ENCODE measurements at regions not wholly inside any gene's neighbourhood (a gene's known extent, or its start where the extent isn't known, plus 50 kb on each side); places are given as distances from the start of the nearest gene placed in this dataset.
A peak's percentile ranks its signal among the peaks of the same experiment; 100 is the strongest.
"Not testable (repeated sequence)": the region's sequence is repeated elsewhere in the genome, so short reads cannot be mapped to it uniquely, and the experiment has no call there.

DNA sequence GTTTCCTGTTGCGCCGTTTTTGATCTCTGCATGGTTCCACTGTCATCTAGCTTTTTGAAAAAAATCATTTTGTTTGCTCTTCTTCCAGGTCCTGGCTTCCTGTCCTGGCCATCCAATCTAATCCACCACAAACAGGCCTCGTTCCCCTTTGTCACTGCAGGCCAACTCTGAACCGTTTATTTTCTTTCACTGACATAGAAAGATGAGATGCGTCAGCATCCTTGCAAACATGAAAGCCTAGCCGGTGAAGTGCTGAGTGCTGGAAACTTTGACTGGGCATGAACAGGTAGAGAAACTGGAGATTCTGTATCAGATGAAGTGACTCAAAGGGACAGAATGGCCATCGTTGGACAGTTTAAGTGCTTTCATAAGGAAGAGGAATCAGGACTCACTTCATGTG is 1247.8 kb downstream of the TYW1 start:
- no peak for DNase-seq (ENCODE audit: low spot score)

DNA sequence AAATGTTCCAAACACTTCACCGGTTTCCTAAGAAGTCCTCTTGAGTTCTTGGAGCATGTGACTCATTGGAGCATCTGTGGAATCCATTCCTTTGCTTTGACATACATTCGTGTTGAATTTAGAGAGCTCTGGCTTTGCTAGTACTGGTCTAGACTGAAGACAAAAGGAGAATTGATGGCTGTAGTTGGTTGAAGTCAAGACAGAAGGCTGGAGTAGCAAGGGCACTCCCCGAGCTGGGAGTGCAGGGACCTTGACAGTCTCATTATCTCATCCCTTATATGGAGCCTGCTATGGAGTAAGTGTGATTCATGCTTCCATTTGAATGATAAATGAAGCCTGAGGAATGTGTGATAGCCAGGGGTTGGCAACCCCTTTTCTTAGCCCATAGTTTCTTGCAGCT is 1249.1 kb downstream of the TYW1 start:
- peak; percentile 46 for DNase-seq (ENCODE audit: low spot score)

DNA sequence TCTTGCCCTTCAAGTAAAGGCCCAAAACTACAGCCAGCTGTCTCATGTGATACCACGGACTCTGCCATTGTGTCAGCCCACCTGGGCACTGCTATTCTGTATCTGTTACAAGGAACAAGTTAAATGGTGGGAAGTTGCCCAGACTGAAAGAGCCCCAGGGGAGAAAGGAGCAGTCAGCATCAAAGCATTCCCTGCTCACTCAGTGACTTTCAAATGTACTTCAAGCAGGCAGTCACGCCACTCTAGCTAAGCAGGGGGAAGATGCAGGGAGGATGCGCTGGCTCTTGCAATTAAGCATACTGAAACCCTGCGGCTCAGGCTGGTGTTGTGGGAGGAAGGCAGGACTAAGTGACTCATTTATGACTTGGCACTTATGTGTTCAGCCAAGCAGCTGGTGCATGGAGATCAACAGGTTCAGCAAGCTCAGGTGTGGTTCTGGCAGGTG is 1249.6 kb downstream of the TYW1 start:
- peak; percentile 19 for DNase-seq (ENCODE audit: low spot score)

DNA sequence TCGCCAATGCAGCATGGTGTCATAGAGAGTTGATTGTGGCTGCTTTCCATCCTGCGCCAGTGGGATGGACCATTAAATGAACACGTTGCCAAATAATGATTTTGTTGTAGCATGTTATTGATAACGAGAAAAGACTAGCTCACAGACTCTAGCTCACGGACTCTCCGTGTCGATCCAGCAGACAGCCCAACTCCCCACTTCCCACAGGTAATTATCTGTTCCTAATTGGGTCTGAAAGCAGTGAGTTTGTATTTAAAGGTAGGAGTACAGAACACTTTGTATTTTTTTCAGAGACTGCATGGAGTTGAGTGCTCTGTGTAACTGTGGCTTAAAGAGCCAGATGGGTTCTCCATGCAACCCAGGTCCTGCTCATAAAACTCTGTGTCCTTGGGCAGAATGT is 1250.5 kb downstream of the TYW1 start:
- no peak for DNase-seq (ENCODE audit: low spot score)

DNA sequence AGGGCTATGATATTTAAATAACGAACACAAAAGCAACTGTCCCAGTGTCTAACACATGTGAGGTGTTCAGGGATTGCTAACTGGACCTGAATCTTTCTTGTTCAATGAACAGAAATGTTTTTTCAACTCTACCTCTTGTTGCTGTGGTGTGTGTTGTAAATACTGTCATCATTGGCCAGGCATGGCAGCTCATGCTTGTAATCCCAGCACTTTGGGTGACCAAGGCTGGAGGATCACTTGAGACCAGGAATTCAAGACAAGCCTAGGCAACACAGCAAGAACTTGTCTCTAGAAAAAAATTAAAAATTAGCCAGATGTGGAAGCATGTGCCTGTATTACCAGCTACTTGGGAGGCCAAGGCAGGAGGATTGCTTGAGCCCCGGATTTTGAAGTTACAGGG is 1250.9 kb downstream of the TYW1 start:
- no peak for DNase-seq (ENCODE audit: low spot score)

DNA sequence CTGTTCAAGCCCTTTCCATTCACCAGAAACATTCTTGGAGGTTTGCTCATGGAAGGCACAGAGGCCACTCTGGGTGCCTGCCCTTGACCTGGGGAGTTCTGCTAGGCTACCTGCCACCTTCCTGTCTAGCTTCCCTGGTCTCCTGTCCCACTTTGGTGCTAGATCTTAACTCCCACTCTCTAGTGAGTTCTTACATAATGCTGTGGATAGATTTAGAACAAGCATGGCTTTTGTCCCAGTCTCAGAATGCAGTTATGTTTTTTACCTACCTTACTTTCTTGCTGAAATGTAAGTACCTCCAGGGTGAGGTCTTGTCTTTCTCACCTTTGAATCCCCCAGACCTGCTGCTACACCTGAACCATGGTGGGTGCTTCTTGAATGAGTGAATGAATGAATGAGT is 1252.3 kb downstream of the TYW1 start:
- DNase-seq (ENCODE audit: low spot score) = no peak

DNA sequence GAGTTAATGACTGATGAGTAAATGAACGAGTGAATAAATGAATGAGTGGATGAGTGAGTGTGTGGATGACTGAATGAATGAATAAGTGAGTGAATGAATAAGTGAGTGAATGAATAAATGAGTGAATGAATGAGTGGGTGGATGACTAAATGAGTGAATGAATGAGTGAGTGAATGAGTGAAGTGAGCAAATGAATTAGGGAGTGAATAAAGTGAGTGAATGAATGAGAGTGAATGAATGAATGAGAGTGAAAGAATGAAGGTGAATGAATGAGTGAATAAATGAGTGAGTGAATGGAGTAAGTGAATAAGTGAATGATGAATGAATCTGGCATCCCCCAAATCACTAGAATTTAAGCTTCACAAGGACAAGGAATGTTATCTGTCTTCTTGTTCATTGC is 1253.0 kb downstream of the TYW1 start:
- no peak for DNase-seq (ENCODE audit: low spot score)

DNA sequence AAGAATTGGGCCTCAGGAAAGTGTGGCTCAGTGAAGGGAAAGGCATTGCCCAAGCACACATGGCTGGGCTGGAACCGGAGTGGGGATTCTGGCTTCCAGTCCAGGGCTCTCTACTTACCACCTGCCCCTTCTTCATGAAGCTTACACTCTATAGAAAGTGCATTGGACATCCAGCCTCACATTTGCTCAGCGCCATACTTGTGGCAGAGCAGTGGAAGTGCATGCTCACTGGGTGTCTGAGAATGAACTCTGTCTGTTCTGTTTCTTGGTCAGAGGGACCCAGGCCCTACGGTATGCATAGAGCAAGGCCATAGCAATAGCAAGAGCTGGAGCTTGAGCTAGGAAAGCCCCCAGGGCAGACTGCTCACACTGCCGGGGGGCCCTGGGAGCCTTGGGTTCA is 1253.5 kb downstream of the TYW1 start:
- no peak for DNase-seq (ENCODE audit: low spot score)

DNA sequence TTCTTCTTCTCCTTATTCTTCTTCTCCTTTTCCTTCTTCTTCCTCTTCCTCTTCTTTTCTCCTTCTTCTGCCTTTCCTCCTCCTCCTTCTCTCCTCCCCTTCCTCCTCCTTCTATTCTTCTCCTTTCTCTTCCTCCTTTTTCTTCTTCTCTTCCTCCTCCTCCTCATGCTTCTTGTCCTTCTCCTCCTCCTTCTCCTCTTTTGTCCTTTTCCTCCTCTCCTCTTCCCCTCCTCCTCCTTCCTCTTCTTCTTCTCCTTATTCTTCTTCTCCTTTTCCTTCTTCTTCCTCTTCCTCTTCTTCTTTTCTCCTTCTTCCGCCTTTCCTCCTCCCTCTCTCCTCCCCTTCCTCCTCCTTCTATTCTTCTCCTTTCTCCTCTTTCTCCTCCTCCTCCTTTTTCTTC is 1258.2 kb downstream of the TYW1 start:
- DNase-seq (ENCODE audit: low spot score) = not testable (repeated sequence)

DNA sequence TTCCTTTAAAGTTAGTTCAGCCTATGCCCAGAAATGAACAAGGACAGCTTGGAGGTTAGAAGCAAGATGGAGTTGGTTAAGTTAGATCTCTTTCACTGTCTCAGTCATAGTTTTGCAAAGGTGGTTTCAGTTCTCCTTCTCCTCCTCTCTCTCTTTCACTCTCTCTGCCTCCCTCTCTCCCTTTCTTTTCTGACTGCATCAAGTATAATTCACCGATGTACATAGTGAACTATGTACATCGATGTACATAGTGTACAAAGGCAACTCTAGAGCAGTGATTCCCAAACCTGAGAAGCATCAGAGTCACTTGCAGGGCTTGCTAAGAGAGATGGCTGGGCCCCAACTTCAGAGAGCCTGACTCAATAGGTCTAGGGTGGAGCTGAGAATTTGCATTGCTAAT is 1259.7 kb downstream of the TYW1 start:
- DNase-seq (ENCODE audit: low spot score) = no peak

DNA sequence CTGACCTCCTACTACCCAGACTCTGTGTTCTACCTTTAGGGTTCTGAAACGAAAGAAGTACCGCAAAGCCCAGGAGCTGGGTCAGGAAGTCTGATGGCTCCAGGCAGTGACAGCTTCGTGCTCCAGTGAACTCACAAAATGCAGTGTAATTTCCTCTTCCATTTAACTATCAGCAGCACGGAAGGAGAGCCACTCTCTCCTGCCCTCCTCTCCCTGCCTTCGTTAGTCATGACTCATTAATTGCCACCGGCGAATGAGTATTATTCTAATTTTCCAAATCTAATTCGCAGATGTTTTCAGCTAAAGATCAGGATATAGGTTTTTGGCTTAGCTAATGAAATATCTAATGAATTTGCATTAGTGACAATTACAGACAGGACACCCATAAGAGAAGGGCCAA is 1262.0 kb downstream of the TYW1 start:
- no peak for DNase-seq (ENCODE audit: low spot score)

DNA sequence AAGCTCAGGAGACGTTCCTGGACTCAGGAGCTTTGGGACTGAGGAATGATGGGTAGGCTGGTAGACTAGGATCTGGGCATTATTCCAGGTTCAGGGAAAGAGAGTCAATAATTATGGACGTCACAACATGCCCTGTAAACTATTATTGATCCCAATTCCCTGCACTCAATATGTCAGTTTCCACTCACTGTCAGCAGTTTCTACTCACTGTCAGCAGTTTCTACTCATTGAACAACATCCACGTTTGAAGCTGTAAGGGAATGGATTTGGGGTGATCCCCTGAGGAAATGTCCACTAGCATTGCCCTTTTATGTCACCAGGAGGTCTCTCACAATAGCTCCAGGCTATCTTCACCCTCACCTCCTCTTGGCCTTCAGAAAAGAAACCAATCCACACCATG is 1268.6 kb downstream of the TYW1 start:
- no peak for DNase-seq (ENCODE audit: low spot score)

DNA sequence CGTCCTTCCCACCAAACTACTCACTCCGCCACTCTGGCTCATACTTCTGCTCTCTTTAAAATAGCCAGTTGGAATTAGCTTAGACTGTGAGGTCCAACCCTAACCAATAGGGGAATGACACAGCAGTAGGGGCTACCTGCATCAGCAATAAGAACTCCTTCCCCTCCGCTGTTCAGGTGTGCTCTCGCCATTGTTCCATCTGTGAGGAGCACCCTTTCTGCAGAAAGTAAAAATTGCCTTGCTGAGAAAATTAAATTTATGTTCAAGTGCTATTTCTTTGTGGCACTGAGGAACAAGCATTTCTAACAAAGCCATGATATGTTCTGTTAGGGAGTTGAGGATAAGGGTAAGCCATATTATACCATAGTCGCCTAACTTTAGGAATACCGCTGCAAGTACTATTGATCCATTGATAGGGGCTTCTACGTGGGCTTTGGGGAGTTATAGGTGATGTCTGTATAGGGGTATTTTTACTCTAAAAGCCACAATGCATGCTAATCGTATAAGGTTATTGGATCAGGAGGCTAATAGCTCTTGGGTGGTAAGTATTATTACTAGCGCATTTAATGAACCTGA is 1269.5 kb downstream of the TYW1 start:
- DNase-seq (ENCODE audit: low spot score) = no peak

DNA sequence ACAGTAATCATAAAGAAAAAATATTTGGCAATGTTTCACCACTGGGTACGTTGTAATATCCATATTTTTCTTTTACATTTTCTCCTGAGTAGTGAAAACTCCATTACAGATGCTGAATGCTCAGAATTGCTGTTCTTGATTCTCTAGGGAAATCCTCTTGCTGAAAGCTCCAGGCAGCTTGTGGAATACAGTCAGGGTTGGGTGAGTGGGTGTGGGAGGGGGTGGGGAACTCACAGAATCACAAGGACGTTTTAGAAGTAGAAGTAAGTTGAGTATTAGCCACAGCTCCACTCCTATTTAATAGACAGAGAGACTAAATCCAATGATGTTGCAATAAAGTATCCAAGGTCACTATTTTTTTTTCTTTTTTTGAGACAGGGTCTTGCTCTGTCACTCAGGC is 1270.9 kb downstream of the TYW1 start:
- DNase-seq (ENCODE audit: low spot score) = no peak

DNA sequence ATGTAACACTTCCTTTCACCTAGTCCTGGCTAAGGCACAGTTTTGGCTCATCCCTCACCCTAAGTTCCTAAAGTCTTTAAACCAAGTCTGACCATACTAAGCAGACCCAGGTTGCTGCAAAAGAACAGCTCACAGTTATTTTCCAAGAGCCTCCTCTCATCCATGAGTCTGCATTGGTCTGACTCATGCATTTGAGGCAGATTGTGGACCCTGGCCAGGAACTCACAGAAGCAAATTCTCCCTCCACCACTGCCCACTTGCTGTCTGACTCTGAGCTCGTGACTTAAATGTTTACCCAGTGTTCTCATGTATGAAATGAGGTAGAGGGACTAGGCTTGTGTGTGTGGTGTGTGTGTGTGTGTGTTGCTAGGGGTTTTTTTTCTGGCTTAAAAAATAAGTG is 1272.8 kb downstream of the TYW1 start:
- DNase-seq (ENCODE audit: low spot score) = peak; percentile 71

DNA sequence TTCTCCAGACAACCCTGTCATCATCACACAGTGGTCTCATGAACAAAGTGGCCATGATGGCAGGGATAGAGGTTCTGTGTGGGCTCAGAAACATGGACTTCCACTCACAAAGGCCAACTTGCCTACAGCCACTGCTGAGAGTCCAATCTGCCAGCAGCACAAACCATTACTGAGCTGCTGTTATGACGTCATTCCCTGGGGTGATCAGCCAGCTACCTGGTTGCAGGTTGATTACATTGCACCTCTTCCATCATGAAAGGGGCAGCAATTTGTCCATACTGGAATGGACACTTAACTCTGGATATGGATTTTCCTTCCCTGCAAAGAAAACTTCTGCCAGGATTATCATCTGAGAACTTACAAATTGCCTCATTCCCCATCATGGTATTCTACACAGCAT is 1275.9 kb downstream of the TYW1 start:
- DNase-seq (ENCODE audit: low spot score) = no peak

DNA sequence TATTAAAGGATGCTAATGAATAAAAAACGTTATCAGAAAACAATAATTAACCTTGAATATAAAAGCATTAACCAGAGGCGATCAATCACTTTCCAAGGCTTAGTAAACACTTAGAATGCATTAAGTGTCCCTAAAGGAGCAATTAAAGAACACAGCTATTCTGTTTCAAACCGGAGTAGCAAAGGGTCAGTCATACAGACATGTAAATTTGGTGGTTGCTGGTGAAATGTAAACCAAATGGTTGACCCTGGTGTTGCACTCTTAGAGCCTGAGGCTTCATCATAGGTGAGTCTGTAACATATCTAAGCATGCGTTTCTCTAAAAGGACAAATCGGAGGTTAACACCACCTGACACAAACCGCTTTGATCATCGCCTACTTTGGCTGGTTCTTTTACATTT is 1280.1 kb downstream of the TYW1 start:
- DNase-seq (ENCODE audit: low spot score) = no peak

DNA sequence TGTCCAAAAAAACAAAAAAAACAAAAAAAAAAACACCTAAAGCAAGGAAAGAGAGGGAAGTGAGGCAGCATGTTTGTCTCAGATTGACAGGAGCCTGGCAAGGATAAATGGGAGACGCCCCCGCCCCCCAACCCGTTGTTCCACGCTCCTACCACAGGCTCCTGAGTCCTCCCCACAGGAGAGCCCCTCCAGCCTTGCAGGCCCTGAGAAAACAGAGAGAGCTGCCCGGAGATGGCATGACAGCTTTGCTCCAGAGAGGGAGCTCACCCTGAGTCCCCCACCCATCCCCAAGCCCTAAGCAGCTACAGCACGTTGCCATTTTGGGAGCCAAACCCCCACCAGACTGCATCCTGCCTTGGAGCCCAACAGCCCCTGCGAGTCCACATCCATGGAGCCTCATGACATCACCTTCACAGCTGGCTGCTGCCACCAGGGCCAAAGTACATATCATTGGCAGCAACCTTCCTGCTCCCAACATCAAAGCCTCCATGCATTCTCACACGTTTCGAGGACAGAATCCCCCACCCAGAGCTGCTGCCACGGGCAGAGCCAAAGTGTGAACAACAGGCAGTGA is 1283.3 kb downstream of the TYW1 start:
- DNase-seq (ENCODE audit: low spot score) = no peak

DNA sequence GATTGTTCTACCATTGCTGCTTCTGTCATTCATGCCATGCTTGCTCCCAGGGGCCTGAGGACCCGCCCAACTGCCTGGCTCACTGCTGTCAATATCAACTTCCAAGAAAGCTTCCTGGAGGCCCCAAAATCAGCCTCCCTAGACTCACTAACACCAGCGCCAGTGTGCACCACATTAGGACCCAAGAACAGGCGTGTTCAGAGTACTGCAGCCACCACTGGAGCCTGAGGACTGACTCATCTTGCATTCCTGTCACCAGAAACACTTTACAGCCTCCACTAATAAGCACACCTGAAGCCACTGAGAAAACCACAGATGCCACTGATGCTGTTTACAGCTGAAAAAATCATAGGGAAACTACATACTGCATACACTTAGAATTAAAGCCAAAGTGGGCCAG is 1284.3 kb downstream of the TYW1 start:
- no peak for DNase-seq (ENCODE audit: low spot score)

DNA sequence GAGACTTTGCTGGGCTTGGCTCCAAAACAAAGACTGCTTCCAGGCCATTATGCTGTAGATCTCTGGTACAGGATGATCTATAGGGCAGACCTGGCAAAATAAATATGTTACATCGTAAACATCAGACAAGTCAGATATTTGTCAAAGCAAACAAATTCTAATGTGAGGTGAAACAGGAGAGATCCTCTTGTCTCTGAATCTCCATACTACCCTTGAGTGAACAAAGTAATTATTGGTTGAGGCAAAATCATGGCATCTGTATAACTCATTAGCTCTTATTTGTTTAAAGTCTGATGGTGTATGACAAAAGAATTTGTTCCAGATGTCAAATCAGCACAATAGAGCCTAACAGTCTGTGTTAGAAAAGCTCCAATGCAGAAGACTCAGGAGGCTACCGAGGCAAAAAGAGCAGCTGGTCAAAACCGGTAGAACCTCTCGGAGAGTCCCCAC is 1291.5 kb downstream of the TYW1 start:
- no peak for DNase-seq (ENCODE audit: low spot score)

DNA sequence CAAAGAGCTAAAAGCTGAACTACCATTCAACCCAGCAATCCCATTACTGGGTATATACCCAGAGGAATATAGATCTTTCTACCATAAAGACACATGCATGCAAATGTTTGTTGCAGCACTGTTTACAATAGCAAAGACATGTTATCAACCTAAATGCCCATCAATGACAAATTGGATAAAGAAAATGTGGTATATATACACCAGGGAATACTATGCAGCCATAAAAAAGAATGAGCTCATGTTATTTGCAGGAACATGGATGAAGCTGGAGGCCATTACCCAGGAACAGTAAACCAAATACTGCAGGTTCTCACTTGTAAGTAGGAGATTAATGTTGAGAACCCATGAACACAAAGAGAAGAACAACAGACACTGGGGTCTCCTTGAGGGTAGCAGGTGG is 1295.1 kb downstream of the TYW1 start:
- DNase-seq (ENCODE audit: low spot score) = no peak

DNA sequence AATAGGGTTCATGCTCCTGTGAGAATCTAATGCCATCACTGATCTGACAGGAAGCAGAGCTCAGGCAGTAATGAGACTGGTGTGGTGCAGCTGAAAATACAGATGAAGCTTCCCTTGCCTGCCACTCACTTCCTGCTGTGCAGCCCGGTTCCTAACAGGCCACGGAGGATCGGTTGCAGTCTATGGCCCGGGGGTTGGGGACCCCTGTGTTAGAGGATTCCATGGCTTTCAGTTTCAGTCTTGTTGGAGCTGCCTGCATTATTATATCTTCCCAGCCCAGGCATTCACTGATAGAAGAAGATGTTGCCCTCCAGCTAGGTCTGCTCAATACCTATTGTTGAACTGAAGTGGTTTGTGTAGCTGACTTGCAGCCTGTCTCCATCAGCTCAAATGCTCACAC is 1298.8 kb downstream of the TYW1 start:
- DNase-seq (ENCODE audit: low spot score) = no peak

DNA sequence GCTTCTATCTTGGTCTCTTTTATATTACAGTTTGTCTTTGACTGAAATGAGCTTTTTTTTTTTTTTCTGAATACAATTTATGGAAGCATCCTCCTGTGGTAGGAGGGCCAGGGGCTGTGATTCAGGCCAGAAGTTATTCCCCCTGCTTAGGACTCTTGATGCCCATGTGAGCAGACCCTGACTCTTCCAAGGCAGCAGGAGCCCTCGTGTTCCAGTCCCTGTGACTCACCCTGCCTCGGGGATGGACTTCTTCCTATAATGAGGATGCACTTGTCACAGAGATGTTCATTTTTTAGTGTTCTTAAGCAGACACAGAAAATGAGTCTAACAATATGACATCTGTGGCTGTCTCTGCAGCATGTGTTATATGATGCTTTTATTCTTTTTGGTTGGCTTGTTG is 1293.7 kb upstream of the AUTS2 start:
- DNase-seq (ENCODE audit: low spot score) = no peak

DNA sequence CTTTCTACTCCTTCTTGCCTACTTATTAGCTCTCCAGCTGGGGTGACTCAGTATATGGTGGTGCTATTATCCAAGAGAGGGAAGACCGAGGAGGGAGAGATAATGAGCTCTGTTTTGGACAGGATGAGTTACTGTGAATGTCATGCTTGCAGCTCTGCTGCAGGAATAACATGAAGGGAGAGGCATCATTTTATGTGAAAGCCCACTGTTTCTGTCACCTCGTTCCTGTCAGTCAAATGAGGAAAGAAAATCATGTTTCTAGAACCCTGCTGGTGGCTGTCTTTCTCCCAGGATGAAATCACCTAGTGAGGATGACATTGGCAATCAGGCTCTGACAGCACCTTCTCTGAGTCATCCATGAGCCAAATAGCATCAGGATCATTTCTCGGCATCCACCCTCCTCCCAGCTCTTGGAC is 1291.6 kb upstream of the AUTS2 start:
- no peak for DNase-seq (ENCODE audit: low spot score)

DNA sequence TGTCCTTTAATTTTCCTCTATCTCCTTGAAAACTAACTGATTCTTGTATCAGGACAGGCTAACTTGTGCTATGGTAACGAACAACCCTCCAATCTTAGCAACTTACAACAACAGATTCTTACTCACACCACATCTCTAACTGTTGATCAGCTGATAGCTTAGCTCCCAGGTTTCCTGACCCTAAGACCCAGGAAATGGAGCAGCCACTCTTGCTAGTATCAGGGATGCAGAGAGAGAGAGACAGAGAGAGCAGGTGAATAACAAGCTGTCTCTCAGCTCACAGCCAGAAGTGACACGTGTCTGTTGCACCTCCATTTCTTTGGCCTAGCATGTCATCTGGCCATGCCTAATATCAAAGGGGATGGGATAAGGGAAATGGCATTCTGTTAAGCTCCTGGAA is 1289.0 kb upstream of the AUTS2 start:
- DNase-seq (ENCODE audit: low spot score) = no peak
